IPS-18a (cell line): ENCODE measurements at regions not wholly inside any gene's neighbourhood (a gene's known extent, or its start where the extent isn't known, plus 50 kb on each side); places are given as distances from the start of the nearest gene placed in this dataset.
"Not testable (repeated sequence)": the region's sequence is repeated elsewhere in the genome, so short reads cannot be mapped to it uniquely, and the experiment has no call there.

Experiments used
- H3K27ac ChIP-seq: one replicate; pipeline ENCODE4 v1.5.1; 2013; ENCODE audit warnings: low read length
- H3K27me3 ChIP-seq: one replicate; pipeline ENCODE4 v1.6.1; 2013; ENCODE audit warnings: mild to moderate bottlenecking, low read length; ENCODE audit not compliant: control insufficient read depth, insufficient read depth
- H3K36me3 ChIP-seq: one replicate; pipeline ENCODE4 v1.6.1; 2013; ENCODE audit warnings: low read depth, low read length; ENCODE audit not compliant: control insufficient read depth
- H3K4me1 ChIP-seq: one replicate; pipeline ENCODE4 v1.6.1; 2013; ENCODE audit warnings: low read depth, low read length; ENCODE audit not compliant: control insufficient read depth
- H3K4me3 ChIP-seq: one replicate; pipeline ENCODE4 v1.5.1; 2013; ENCODE audit warnings: low read length
- H3K9ac ChIP-seq: one replicate; pipeline ENCODE4 v1.6.1; 2013; ENCODE audit warnings: mild to moderate bottlenecking, low read length, moderate library complexity
- H3K9me3 ChIP-seq: one replicate; pipeline ENCODE4 v1.6.1; 2013; ENCODE audit warnings: low read depth, low read length; ENCODE audit not compliant: control insufficient read depth

- Histone ChIP-seq H3K9ac (no peak overlapping the region), H3K36me3 (no peaks in the 10 kb centered on the region), H3K27me3 (no peaks in the 10 kb centered on the region), H3K27ac (no peak overlapping the region), H3K4me3 (no peak overlapping the region), H3K4me1 (no peaks in the 10 kb centered on the region), H3K9me3 (no peaks in the 10 kb centered on the region)
Measured at GRCh38 chr5:41995193-41995592, 70.1 kb downstream of the FBXO4 start.

DNA sequence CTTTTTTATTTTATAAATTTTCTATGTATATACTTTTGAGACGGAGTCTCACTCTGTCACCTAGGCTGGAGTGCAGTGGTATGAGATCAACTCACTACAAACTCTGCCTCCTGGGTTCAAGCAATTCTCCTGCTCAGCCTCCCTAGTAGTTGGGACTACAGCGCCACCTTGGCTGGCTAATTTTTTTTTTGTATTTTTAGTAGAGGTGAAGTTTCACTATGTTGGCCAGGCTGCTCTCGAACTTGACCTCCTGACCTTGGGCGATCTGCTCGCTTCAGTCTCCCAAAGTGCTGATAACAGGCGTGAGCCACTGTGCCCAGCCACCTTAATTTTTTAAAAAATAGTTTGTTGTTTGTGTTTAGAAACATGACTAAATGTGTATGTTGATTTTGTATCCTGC lies 76.6 kb downstream of the FBXO4 start:
- Histone ChIP-seq H3K4me3 (no peak overlapping the region), H3K9me3 (no peaks in the 10 kb centered on the region), H3K27ac (no peak overlapping the region), H3K4me1 (no peaks in the 10 kb centered on the region), H3K36me3 (no peaks in the 10 kb centered on the region), H3K27me3 (no peaks in the 10 kb centered on the region), H3K9ac (no peak overlapping the region)

DNA sequence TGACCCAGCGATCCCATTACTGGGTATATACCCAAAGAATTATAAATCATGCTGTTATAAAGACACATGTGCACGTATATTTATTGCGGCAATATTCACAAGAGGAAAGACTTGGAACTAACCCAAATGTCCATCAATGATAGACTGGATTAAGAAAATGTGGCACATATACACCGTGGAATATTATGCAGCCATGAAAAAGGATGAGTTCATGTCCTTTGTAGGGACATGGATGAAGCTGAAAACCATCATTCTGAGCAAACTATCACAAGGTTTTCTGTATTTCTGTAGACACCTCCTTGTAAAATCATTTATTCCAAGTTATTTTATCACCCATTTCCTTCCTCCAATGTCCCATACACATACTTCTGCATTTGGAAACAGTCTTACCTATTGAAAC lies 78.8 kb downstream of the FBXO4 start:
- H3K9me3 ChIP-seq: not testable (repeated sequence)

GRCh38 chr5:42005561-42006153 lies 80.6 kb downstream of the FBXO4 start:
- no peak overlapping the region for H3K9ac ChIP-seq
- H3K27ac ChIP-seq: no peak overlapping the region
- no peaks in the 10 kb centered on the region for H3K9me3 ChIP-seq
- H3K4me3 ChIP-seq: no peak overlapping the region
- H3K4me1 ChIP-seq: no peaks in the 10 kb centered on the region
- no peaks in the 10 kb centered on the region for H3K27me3 ChIP-seq
- no peaks in the 10 kb centered on the region for H3K36me3 ChIP-seq

More for the DNA sequence above, 78.8 kb downstream of the FBXO4 start:
- H3K36me3 ChIP-seq, H3K4me1 ChIP-seq, H3K4me3 ChIP-seq, H3K27ac ChIP-seq, H3K9ac ChIP-seq, H3K27me3 ChIP-seq: not testable (repeated sequence)

- Histone ChIP-seq H3K9me3 (no peaks in the 10 kb centered on the region), H3K4me1 (no peaks in the 10 kb centered on the region), H3K4me3 (no peak overlapping the region), H3K27me3 (no peaks in the 10 kb centered on the region), H3K9ac (no peak overlapping the region), H3K36me3 (no peaks in the 10 kb centered on the region), H3K27ac (no peak overlapping the region)
Measured at GRCh38 chr5:42013561-42013960, 88.5 kb downstream of the FBXO4 start.

DNA sequence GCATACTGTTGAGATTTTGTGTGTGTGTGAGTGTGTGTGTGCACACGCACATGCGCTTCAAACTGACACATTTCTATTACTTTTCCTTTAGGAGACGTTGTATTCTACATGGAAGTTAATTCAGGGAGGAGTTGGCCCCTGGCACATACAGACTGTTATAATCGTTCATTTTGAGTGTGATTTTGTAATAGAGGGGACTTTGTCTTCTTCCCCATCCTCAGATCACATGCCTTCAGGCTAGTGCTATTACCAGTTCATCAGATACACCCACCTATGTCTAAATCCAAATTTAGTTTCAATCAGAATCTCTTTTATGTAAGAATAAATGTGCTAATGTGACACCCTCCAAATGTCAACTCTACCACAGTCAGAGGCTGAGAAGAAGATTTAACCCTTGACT lies 90.2 kb downstream of the FBXO4 start:
- Histone ChIP-seq H3K36me3 (no peaks in the 10 kb centered on the region), H3K27ac (no peak overlapping the region), H3K27me3 (no peaks in the 10 kb centered on the region), H3K9ac (no peak overlapping the region), H3K4me1 (no peaks in the 10 kb centered on the region), H3K9me3 (no peaks in the 10 kb centered on the region), H3K4me3 (no peak overlapping the region)

DNA sequence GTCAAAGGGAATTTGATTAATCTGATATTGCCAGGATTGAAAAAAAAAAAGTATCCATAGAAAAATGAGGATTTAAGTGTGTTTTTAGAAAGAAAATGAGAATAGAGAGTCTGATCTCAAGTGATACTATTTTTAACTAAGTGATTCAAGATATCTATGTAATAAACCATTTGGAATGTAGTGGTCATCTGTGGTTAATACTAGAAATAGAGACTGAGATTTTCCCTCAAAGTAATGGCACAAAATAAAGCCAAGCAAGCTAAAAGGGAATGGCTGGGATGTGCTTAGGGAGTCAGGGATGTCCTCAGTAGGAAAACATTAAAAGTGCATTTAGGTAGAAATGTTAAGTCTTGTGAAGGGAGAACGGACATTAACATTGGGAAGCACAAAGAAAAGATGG lies 90.6 kb downstream of the FBXO4 start:
- Histone ChIP-seq H3K27me3 (no peaks in the 10 kb centered on the region), H3K36me3 (no peaks in the 10 kb centered on the region), H3K9ac (no peak overlapping the region), H3K27ac (no peak overlapping the region), H3K9me3 (no peaks in the 10 kb centered on the region), H3K4me3 (no peak overlapping the region), H3K4me1 (no peaks in the 10 kb centered on the region)

DNA sequence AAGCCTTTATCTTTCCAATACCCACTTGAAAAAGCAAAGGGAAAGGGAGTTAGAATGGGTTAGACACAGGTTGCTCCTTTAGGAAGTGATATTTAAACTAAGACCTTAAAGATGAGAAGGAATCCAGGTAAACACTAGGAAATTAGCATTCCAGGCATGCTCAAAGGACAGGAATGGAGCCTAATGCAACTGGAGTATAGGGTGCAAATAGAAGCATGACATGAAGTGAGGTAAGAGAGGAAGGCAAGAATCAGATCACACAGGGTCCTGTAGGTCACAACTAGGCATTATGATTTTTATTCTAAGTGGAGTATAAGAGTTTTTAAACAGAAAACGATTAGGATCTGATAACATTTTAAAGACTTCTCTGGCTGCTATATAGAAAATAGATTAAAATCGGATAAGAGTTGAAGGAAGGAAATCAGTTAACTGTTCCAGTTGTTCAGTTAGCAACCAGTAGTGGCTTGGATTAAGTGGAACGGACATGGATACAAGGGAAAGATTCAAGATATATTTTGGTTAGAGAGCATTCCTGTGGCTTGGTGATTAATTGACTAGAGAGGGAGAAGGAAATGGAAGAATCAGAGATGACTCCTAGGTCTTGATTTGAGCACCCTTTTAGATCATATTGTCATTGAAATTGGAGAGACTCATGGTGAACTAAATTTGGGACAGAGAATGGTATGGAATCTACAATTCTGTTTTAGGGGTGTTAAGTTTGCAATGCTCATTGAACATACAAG lies 95.9 kb downstream of the FBXO4 start:
- no peaks in the 10 kb centered on the region for H3K36me3 ChIP-seq
- no peaks in the 10 kb centered on the region for H3K4me1 ChIP-seq
- H3K4me3 ChIP-seq: no peak overlapping the region
- H3K27me3 ChIP-seq: no peaks in the 10 kb centered on the region
- no peak overlapping the region for H3K9ac ChIP-seq
- H3K9me3 ChIP-seq: no peaks in the 10 kb centered on the region
- H3K27ac ChIP-seq: no peak overlapping the region

- no peaks in the 10 kb centered on the region for H3K27me3 ChIP-seq
- no peaks in the 10 kb centered on the region for H3K4me1 ChIP-seq
- no peaks in the 10 kb centered on the region for H3K36me3 ChIP-seq
- H3K9me3 ChIP-seq: no peaks in the 10 kb centered on the region
- no peak overlapping the region for H3K4me3 ChIP-seq
- H3K27ac ChIP-seq: no peak overlapping the region
- no peak overlapping the region for H3K9ac ChIP-seq
Measured at GRCh38 chr5:42021923-42022322, 96.8 kb downstream of the FBXO4 start.

DNA sequence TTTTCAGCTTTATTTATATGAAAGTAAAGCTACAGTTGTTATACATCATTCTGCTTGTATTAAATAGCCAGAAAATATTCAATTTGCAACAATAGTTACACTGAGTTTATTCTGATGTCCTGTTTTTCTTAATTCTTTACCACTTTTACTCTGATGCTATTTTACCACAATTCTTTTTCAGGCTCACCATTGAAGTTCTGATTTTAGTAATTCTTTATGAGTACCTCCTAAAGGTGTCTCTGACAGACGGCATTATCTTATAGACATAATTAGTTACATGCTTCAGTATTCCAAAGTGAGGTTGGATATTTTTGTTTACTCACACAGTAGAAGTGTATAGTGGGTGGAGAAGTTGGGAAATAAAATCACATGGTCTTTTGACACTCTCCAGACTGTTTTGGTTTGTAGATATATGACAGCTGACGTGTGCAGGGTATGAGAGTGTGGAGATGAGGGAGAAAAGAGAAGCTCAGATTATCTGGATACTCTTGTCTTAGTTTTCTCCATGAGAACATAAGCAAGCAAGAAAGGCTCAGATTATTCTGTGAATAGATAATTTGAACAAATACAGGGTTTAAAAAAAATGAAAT lies 97.4 kb downstream of the FBXO4 start:
- Histone ChIP-seq H3K27ac (no peak overlapping the region), H3K4me1 (no peaks in the 10 kb centered on the region), H3K4me3 (no peak overlapping the region), H3K27me3 (no peaks in the 10 kb centered on the region), H3K9ac (no peak overlapping the region), H3K9me3 (no peaks in the 10 kb centered on the region), H3K36me3 (no peaks in the 10 kb centered on the region)

DNA sequence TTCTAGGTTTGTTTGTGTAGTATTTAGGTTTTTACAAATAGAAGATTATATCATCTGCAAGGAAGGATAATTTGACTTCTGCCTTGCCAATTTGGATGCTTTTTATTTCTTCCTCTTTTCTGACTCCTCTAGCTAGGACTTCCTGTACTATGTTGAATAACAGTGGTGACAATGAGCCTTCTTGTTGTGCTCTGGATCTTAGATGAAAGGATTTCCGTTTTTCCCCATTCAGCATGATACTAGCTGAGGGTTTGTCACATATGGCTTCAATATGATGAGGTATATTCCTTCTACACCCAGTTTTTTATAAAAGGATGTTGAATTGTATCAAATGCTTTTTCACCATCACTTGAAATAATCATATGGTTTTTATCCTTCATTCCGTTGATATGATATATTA lies 101.4 kb downstream of the FBXO4 start:
- H3K4me3 ChIP-seq: no peak overlapping the region
- no peaks in the 10 kb centered on the region for H3K27me3 ChIP-seq
- no peaks in the 10 kb centered on the region for H3K4me1 ChIP-seq
- H3K27ac ChIP-seq: no peak overlapping the region
- H3K9ac ChIP-seq: no peak overlapping the region
- H3K36me3 ChIP-seq: no peaks in the 10 kb centered on the region
- H3K9me3 ChIP-seq: no peaks in the 10 kb centered on the region

DNA sequence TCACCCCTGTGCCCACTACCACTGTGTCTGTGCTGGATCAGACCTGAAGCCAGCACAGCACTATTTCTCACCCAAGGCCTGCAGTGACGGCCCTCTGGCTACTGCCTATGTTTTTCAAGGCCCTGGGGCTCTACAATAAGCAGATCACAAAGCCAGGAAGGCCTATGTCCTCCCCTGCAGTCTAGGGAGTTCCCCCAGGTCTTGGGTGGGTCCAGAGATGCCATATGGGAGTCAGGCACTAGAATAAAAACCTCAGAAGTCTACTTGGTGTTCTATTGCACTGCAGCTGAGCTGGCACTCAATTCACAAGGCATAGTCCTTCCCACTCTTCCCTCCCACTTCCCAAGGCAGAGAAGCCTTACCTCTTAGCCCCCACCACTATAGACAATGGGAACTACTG lies 107.1 kb downstream of the FBXO4 start:
- Histone ChIP-seq H3K9ac (no peak overlapping the region), H3K4me1 (no peaks in the 10 kb centered on the region), H3K27ac (no peak overlapping the region), H3K9me3 (no peaks in the 10 kb centered on the region), H3K4me3 (no peak overlapping the region), H3K27me3 (no peaks in the 10 kb centered on the region), H3K36me3 (no peaks in the 10 kb centered on the region)
